HCT116 (cell line): ENCODE measurements at regions not wholly inside any gene's neighbourhood (a gene's known extent, or its start where the extent isn't known, plus 50 kb on each side); places are given as distances from the start of the nearest gene placed in this dataset.

Experiments used
- ATAC-seq: fragments of 200-7000 bp; cut with Tn5 transposase; 2 replicates; pipeline ENCODE4 v1.9.1; 2020; ENCODE audit warnings: mild to moderate bottlenecking, moderate library complexity
- BruUV-seq: library from RNA; stranded (reverse); fragments of 400-500 nt; replicated peaks from 2 replicates; lab custom pipeline; 2021; lab: Mats Ljungman, UMichigan
- CTCF ChIA-PET: fragments of 300-600 bp; sonication (Branson Sonifier 250); formaldehyde crosslinking; loops from one replicate; lab custom pipeline; 2021; ENCODE audit warnings: antibody characterized with exemption; lab: Charles Lee
- POLR2A ChIA-PET: fragments of 300-600, 350-600 bp; sonication (Branson Sonifier 250); formaldehyde crosslinking; loops from one replicate; lab custom pipeline; 2021; ENCODE audit warnings: antibody characterized with exemption; lab: Charles Lee
- RAD21 ChIA-PET, 2 experiments: fragments of 300-600 bp; sonication (Branson Sonifier 250); formaldehyde crosslinking; loops; one replicate each; lab custom pipeline; 2023; ENCODE audit warnings: low total read pairs in 2 of 2; ENCODE audit not compliant: uncharacterized antibody in 2 of 2, unreplicated experiment in 2 of 2, low non-redundant PET in 1 of 2; lab: Charles Lee
- DNase-seq: peaks from one replicate; pipeline ENCODE4 v3.0.0-alpha.2; 2010; ENCODE audit warnings: low read depth, low spot score
- H2AFZ ChIP-seq: fragments of 200-600 bp; shearing (Covaris generic), sonication (generic); 2 replicates; pipeline ENCODE4 v1.6.1; 2017; ENCODE audit warnings: low read depth, mixed run types, mixed read lengths, antibody characterized with exemption, low read length; ENCODE audit not compliant: poor library complexity, severe bottlenecking
- H3K27ac ChIP-seq: 2 replicates; pipeline ENCODE4 v1.5.1; 2012; ENCODE audit warnings: low read depth, low read length
- H3K27me3 ChIP-seq: fragments of 200-600 bp; sonication (generic); 2 replicates; pipeline ENCODE4 v1.6.1; 2016; ENCODE audit warnings: mixed run types, low read length, mixed read lengths; ENCODE audit not compliant: insufficient read depth
- H3K36me3 ChIP-seq, 2 experiments: fragments of 200-500 bp in 1 of 2; fragments of 200-600 bp in 1 of 2; sonication (Bioruptor generic) in 1 of 2; sonication (generic) in 1 of 2; 2 replicates each; pipeline versions ENCODE4 v1.5.1 to v1.6.1; 2014 to 2016; ENCODE audit warnings: low read length in 2 of 2, inconsistent platforms in 1 of 2, mixed read lengths in 1 of 2, mixed run types in 1 of 2; ENCODE audit not compliant: insufficient read depth in 2 of 2, control insufficient read depth in 1 of 2
- H3K4me1 ChIP-seq, 2 experiments: fragments of 200-600 bp in 1 of 2; sonication (generic) in 1 of 2; 2 replicates each; pipeline versions ENCODE4 v1.5.1 to v1.6.1; 2012 to 2017; ENCODE audit warnings: low read length in 2 of 2, inconsistent platforms in 1 of 2, mild to moderate bottlenecking in 1 of 2, mixed read lengths in 1 of 2, mixed run types in 1 of 2, moderate library complexity in 1 of 2; ENCODE audit not compliant: insufficient read depth in 2 of 2, control insufficient read depth in 1 of 2
- H3K4me2 ChIP-seq: fragments of 200-600 bp; sonication (generic); 2 replicates; pipeline ENCODE4 v1.6.1; 2017; ENCODE audit warnings: mixed run types, low read length, mixed read lengths
- H3K4me3 ChIP-seq, 2 experiments: fragments of 200-600 bp in 1 of 2; sonication (generic) in 1 of 2; replicated peaks in 1 of 2; 2 replicates each; pipeline ENCODE4 v1.5.1; 2011 to 2016; ENCODE audit warnings: low read length in 2 of 2, control low read depth in 1 of 2, low read depth in 1 of 2, mild to moderate bottlenecking in 1 of 2, mixed read lengths in 1 of 2, mixed run types in 1 of 2
- H3K79me2 ChIP-seq: fragments of 200-600 bp; sonication (generic); 2 replicates; pipeline ENCODE4 v1.6.1; 2017; ENCODE audit warnings: mild to moderate bottlenecking, mixed run types, low read length, moderate library complexity, mixed read lengths; ENCODE audit not compliant: insufficient read depth
- H3K9ac ChIP-seq: fragments of 200-600 bp; sonication (generic); 2 replicates; pipeline ENCODE4 v1.6.1; 2016; ENCODE audit warnings: low read length, mixed read lengths
- H3K9me2 ChIP-seq: fragments of 200-600 bp; sonication (generic), shearing (Covaris generic); 2 replicates; pipeline ENCODE4 v1.6.1; 2017; ENCODE audit warnings: mixed run types, mild to moderate bottlenecking, moderate library complexity; ENCODE audit not compliant: insufficient read depth
- H3K9me3 ChIP-seq, 2 experiments: fragments of 200-500 bp in 1 of 2; fragments of 200-600 bp in 1 of 2; sonication (Bioruptor generic) in 1 of 2; sonication (generic) in 1 of 2; 2 replicates each; pipeline ENCODE4 v1.6.1; 2014 to 2017; ENCODE audit warnings: low read length in 2 of 2, mixed read lengths in 2 of 2, inconsistent platforms in 1 of 2, low read depth in 1 of 2, mild to moderate bottlenecking in 1 of 2, mixed run types in 1 of 2, moderate library complexity in 1 of 2; ENCODE audit not compliant: control insufficient read depth in 1 of 2, insufficient read depth in 1 of 2
- H4K20me1 ChIP-seq: fragments of 200-600 bp; sonication (generic), shearing (Covaris generic); 2 replicates; pipeline ENCODE4 v1.6.1; 2017; ENCODE audit warnings: mixed run types, mild to moderate bottlenecking, moderate library complexity; ENCODE audit not compliant: insufficient read depth
- CBX3 ChIP-seq: IDR thresholded peaks from 2 replicates; pipeline ENCODE4 v1.6.1; 2012; ENCODE audit warnings: low read depth
- CEBPB ChIP-seq: IDR thresholded peaks from 2 replicates; pipeline ENCODE4 v1.6.1; 2012; ENCODE audit warnings: low read depth
- ELF1 ChIP-seq: IDR thresholded peaks from 2 replicates; pipeline ENCODE4 v1.6.1; 2012; ENCODE audit warnings: low read depth, borderline replicate concordance
- EZH2 ChIP-seq: fragments of 200-600 bp; sonication (generic); IDR thresholded peaks from 2 replicates; pipeline ENCODE4 v1.6.1; 2017; ENCODE audit warnings: antibody characterized with exemption, mixed run types
- EZH2phosphoT487 ChIP-seq: fragments of 200-600 bp; IDR thresholded peaks from 2 replicates; pipeline ENCODE4 v1.6.1; 2018; ENCODE audit warnings: antibody characterized with exemption, borderline replicate concordance
- FOSL1 ChIP-seq: IDR thresholded peaks from 2 replicates; pipeline ENCODE4 v1.6.1; 2012; ENCODE audit warnings: low read depth
- JUND ChIP-seq: IDR thresholded peaks from 2 replicates; pipeline ENCODE4 v1.6.1; 2012
- MAX ChIP-seq: IDR thresholded peaks from 2 replicates; pipeline ENCODE4 v1.6.1; 2012
- POLR2A ChIP-seq: IDR thresholded peaks from 2 replicates; pipeline ENCODE4 v1.7.0; 2011; ENCODE audit warnings: borderline replicate concordance; ENCODE audit not compliant: insufficient read depth, insufficient read length; ENCODE audit errors: extremely low read depth
- POLR2AphosphoS5 ChIP-seq: IDR thresholded peaks from 2 replicates; pipeline ENCODE4 v1.6.1; 2011; ENCODE audit warnings: mild to moderate bottlenecking, low read depth, low read length, moderate library complexity
- RAD21 ChIP-seq: IDR thresholded peaks from 2 replicates; pipeline ENCODE4 v1.6.1; 2012; ENCODE audit warnings: low read depth, mild to moderate bottlenecking
- SIN3A ChIP-seq: IDR thresholded peaks from 2 replicates; pipeline ENCODE4 v1.6.1; 2012; ENCODE audit warnings: low read depth
- SP1 ChIP-seq: IDR thresholded peaks from 2 replicates; pipeline ENCODE4 v1.6.1; 2012; ENCODE audit warnings: low read depth
- YY1 ChIP-seq: IDR thresholded peaks from 2 replicates; pipeline ENCODE4 v1.6.1; 2011; ENCODE audit warnings: low read length, low read depth, moderate library complexity, mild to moderate bottlenecking; ENCODE audit not compliant: insufficient replicate concordance; ENCODE audit errors: extremely low read depth
- ZNF274 ChIP-seq: fragments of 200-500 bp; sonication (Bioruptor generic); IDR thresholded peaks from 2 replicates; pipeline ENCODE4 v1.6.1; 2014; ENCODE audit warnings: mild to moderate bottlenecking, low read depth, low read length, inconsistent platforms
- intact Hi-C: fragments of 100-400 bp; cut with micrococcal nuclease; formaldehyde crosslinking; loops from 2 replicates; pipeline ENCODE4 v1.10.0; 2022
- TF ChIP-seq, protein P1 (sequence below): IDR thresholded peaks from 2 replicates; pipeline ENCODE4 v1.6.1; 2012
- TF ChIP-seq, protein P2 (sequence below), 3 experiments: fragments of 200-600 bp in 1 of 3; sonication (generic) in 1 of 3; IDR thresholded peaks in 2 of 3; conservative IDR thresholded peaks in 1 of 3; 2 replicates each; pipeline ENCODE4 v1.5.1; 2012 to 2017; ENCODE audit warnings: low read depth in 2 of 3, low read length in 2 of 3, antibody characterized with exemption in 1 of 3, borderline replicate concordance in 1 of 3, control low read depth in 1 of 3, mild to moderate bottlenecking in 1 of 3, mixed read lengths in 1 of 3, mixed run types in 1 of 3, moderate library complexity in 1 of 3; ENCODE audit not compliant: insufficient read depth in 1 of 3

GRCh38 chr18:56379256-56379655, 259.1 kb downstream of the TXNL1 start:
- no peaks in the 10 kb centered on the region for H4K20me1 ChIP-seq
- no peaks in the 10 kb centered on the region for H3K36me3 ChIP-seq
- H3K27ac ChIP-seq, result no peak overlapping the region
- no peak overlapping the region for H3K9ac ChIP-seq
- H3K4me1 ChIP-seq, result no peaks in the 10 kb centered on the region
- H3K79me2 ChIP-seq, result no peaks in the 10 kb centered on the region
- intact Hi-C loops, result no loop called here
- H3K27me3 ChIP-seq, result no peaks in the 10 kb centered on the region
- no peaks in the 10 kb centered on the region for H3K9me2 ChIP-seq
- RAD21 ChIA-PET, result no interaction called here
- no peak overlapping the region for H2AFZ ChIP-seq
- H3K4me3 ChIP-seq, result no peak overlapping the region
- POLR2A ChIA-PET, result no interaction called here
- BruUV-seq, result no TSS peak
- TF ChIP-seq, protein P1, sequence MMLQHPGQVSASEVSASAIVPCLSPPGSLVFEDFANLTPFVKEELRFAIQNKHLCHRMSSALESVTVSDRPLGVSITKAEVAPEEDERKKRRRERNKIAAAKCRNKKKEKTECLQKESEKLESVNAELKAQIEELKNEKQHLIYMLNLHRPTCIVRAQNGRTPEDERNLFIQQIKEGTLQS, result no peak
- TF ChIP-seq SIN3A (no peak), POLR2A (no peak), MAX (no peak), SP1 (no peak), CEBPB (no peak), CBX3 (no peak), POLR2AphosphoS5 (no peak), YY1 (no peak), ZNF274 (no peak), RAD21 (no peak), EZH2 (no peak)
- TF ChIP-seq, all 23 proteins: peak for 0
- no peak for ATAC-seq
- peaks cover 0 to 2% of the 10 kb centered on the region in 2 experiments; a peak in 1 of 4 replicates for H3K9me3 ChIP-seq
- DNase-seq, result no peak
- CTCF ChIA-PET, result no interaction called here
- H3K4me2 ChIP-seq, result no peak overlapping the region

- Histone ChIP-seq H3K4me3 (no peak overlapping the region), H3K9ac (no peak overlapping the region), H3K79me2 (no peaks in the 10 kb centered on the region), H3K27me3 (no peaks in the 10 kb centered on the region), H4K20me1 (no peaks in the 10 kb centered on the region), H3K4me2 (no peak overlapping the region), H3K27ac (no peak overlapping the region), H3K4me1 (no peaks in the 10 kb centered on the region), H2AFZ (no peak overlapping the region), H3K9me3 (peaks cover 0 to 5% of the 10 kb centered on the region in 2 experiments; a peak in 1 of 4 replicates), H3K36me3 (no peaks in the 10 kb centered on the region), H3K9me2 (no peaks in the 10 kb centered on the region)
- POLR2A ChIA-PET, result no interaction called here
- intact Hi-C loops, result no loop called here
- BruUV-seq, result no TSS peak
- CTCF ChIA-PET, result no interaction called here
- ATAC-seq (no peak), DNase-seq (no peak)
- RAD21 ChIA-PET, result no interaction called here
- TF ChIP-seq, protein P1, result no peak
- no peak for TF ChIP-seq EZH2phosphoT487
- no peak for TF ChIP-seq SIN3A
- no peak for TF ChIP-seq MAX
- no peak for TF ChIP-seq JUND
- TF ChIP-seq ZNF274, result no peak
- no peak for TF ChIP-seq FOSL1
- TF ChIP-seq, protein P2, sequence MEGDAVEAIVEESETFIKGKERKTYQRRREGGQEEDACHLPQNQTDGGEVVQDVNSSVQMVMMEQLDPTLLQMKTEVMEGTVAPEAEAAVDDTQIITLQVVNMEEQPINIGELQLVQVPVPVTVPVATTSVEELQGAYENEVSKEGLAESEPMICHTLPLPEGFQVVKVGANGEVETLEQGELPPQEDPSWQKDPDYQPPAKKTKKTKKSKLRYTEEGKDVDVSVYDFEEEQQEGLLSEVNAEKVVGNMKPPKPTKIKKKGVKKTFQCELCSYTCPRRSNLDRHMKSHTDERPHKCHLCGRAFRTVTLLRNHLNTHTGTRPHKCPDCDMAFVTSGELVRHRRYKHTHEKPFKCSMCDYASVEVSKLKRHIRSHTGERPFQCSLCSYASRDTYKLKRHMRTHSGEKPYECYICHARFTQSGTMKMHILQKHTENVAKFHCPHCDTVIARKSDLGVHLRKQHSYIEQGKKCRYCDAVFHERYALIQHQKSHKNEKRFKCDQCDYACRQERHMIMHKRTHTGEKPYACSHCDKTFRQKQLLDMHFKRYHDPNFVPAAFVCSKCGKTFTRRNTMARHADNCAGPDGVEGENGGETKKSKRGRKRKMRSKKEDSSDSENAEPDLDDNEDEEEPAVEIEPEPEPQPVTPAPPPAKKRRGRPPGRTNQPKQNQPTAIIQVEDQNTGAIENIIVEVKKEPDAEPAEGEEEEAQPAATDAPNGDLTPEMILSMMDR (IDR thresholded peaks at IDR 0.05 in 2 of 3, conservative IDR thresholded peaks at IDR 0.05 in 1 of 3; ENCODE audit: borderline replicate concordance in 1 of 3, insufficient read depth in 1 of 3, low read depth in 2 of 3, low read length in 2 of 3), result no peak
- TF ChIP-seq ELF1, result no peak
Measured at GRCh38 chr18:56377231-56377630, 261.2 kb downstream of the TXNL1 start.
